Prostate gland (tissue), 2 donors: ENCODE measurements at regions not wholly inside any gene's neighbourhood (a gene's known extent, or its start where the extent isn't known, plus 50 kb on each side); places are given as distances from the start of the nearest gene placed in this dataset.

Experiments
- DNase-seq: peaks from one replicate; pipeline ENCODE4 v3.0.0-alpha.2; 2019; ENCODE audit warnings: low spot score
- H3K27ac ChIP-seq, 2 donors: fragments of 200-600 bp; sonication (generic); 2 replicates each; pipeline ENCODE4 v1.5.1; 2017 to 2019
- H3K27me3 ChIP-seq: fragments of 200-600 bp; sonication (generic); replicated peaks from 2 replicates; pipeline ENCODE4 v1.5.1; 2019; ENCODE audit not compliant: insufficient read depth
- H3K36me3 ChIP-seq, 2 donors: fragments of 200-600 bp; sonication (generic); 1 replicate in 1 of 2; 2 replicates in 1 of 2; pipeline versions ENCODE4 v1.5.1 to v1.8.1; 2017 to 2019
- H3K4me1 ChIP-seq: fragments of 200-600 bp; sonication (generic); replicated peaks from 2 replicates; pipeline ENCODE4 v1.5.1; 2019
- H3K4me3 ChIP-seq, 2 donors: fragments of 200-600 bp; sonication (generic); 2 replicates each; pipeline ENCODE4 v1.5.1; 2017 to 2019
- H3K9me3 ChIP-seq: fragments of 200-600 bp; sonication (generic); 2 replicates; pipeline ENCODE4 v1.5.1; 2017
- CTCF ChIP-seq, 4 experiments: fragments of 200-600 bp in 2 of 4; fragments of 450-650 bp in 2 of 4; sonication (generic) in 2 of 4; IDR thresholded peaks; 1 replicate in 3 of 4; 2 replicates in 1 of 4; pipeline ENCODE4 v1.5.1; 2016 to 2019; ENCODE audit warnings: antibody characterized with exemption in 4 of 4, mild to moderate bottlenecking in 2 of 4, moderate library complexity in 2 of 4
- POLR2A ChIP-seq: fragments of 450-650 bp; IDR thresholded peaks from one replicate; pipeline ENCODE4 v1.6.1; 2016; ENCODE audit warnings: antibody characterized with exemption, mild to moderate bottlenecking
- POLR2AphosphoS5 ChIP-seq: sonication (generic); formaldehyde crosslinking; IDR thresholded peaks from one replicate; pipeline ENCODE4 v1.6.1; 2017; ENCODE audit warnings: antibody characterized with exemption
- WGBS: methylation state at CpG from one replicate; pipeline ENCODE4 v1.1.5; 2018; 5-methylcytosine and 5-hydroxymethylcytosine counted together
- intact Hi-C: fragments of 100-400 bp; cut with DNase I; formaldehyde crosslinking; loops from one replicate; pipeline ENCODE4 v1.14.2; 2022

DNA sequence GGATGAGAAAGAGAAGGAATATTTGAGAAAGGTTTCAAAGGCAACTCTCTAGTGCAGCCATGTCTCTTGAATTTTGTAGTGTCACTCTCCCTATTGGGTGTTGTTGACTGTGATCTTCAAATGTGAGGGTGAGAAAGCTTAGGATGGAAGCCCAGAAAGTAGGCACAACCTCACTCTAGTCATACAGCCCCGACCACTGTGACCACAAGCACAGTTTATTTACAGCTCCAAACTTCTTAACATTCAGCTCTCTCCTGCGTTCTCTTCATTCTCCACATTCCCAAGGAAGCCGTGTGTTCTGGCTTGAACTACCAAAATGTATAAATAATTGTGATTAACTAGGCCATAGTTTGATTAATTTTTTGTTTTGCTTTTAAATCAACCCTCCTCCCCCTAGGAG, 542.9 kb downstream of the LRRC70 start:
- WGBS, result 66% methylated on average over 3 of the region's 3 CpGs
- DNase-seq, result no peak
- intact Hi-C loops, result no loop called here

DNA sequence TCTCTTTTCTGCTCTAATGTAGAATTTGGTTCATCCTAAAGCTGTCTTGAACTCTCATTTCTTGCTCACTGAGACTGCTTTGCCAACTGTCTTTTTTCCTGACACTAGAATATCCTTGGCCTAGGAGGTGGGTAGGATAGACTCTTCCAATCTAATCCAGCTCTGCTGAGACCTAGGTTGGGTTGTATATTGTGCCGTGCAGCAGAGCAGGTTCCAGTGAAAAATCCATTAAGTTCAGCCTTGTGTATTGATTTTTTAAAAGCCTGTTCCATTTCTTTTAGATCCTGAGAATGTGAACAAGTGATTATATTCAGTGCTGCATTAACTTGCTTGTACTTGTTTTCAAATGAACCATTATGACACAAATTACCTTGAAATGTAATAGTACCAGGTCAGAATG, 539.6 kb downstream of the LRRC70 start:
- DNase-seq, result no peak
- Histone ChIP-seq H3K27ac (no peak overlapping the region), H3K9me3 (no peaks in the 10 kb centered on the region), H3K4me3 (no peak overlapping the region), H3K27me3 (no peaks in the 10 kb centered on the region), H3K4me1 (no peaks in the 10 kb centered on the region), H3K36me3 (no peaks in the 10 kb centered on the region)
- WGBS, result 82% methylated on average over 1 of the region's 1 CpG
- no peak for TF ChIP-seq POLR2AphosphoS5
- no peak for TF ChIP-seq POLR2A
- no peak for TF ChIP-seq CTCF (IDR thresholded peaks at IDR 0.05)
- intact Hi-C loops, result no loop called here

More for the DNA sequence above, 542.9 kb downstream of the LRRC70 start:
- Histone ChIP-seq H3K4me3 (no peak overlapping the region), H3K36me3 (no peaks in the 10 kb centered on the region), H3K9me3 (no peaks in the 10 kb centered on the region), H3K27ac (no peak overlapping the region), H3K4me1 (no peaks in the 10 kb centered on the region), H3K27me3 (no peaks in the 10 kb centered on the region)
- TF ChIP-seq POLR2AphosphoS5, result no peak
- no peak for TF ChIP-seq CTCF (IDR thresholded peaks at IDR 0.05)
- TF ChIP-seq POLR2A, result no peak

DNA sequence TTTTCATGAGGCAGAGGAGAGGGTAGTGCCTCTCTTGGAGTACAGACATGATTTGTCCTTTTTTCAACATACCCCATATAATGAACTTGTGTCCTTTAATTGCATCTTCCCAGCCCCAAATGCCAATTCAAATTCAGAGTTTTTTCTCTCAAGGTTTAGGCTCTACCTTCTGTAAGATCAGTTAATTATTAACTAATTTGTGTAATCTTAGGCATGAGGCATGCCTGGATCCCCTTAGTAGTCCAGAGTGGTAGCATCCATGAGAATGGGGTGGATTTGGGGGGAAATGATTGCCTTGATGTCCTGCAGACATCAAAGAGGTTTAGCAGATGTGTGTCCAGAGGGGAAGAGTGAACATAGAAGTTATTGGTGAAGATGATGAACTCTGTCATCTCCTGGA, 533.3 kb downstream of the LRRC70 start:
- intact Hi-C loops, result no loop called here
- no peaks in the 10 kb centered on the region for H3K4me1 ChIP-seq
- no peaks in the 10 kb centered on the region for H3K27me3 ChIP-seq
- TF ChIP-seq POLR2A (no peak), POLR2AphosphoS5 (no peak), CTCF (IDR thresholded peaks at IDR 0.05) (no peak)
- no peaks in the 10 kb centered on the region for H3K36me3 ChIP-seq
- no peak for DNase-seq
- no peak overlapping the region for H3K4me3 ChIP-seq
- no peaks in the 10 kb centered on the region for H3K9me3 ChIP-seq
- no peak overlapping the region for H3K27ac ChIP-seq

DNA sequence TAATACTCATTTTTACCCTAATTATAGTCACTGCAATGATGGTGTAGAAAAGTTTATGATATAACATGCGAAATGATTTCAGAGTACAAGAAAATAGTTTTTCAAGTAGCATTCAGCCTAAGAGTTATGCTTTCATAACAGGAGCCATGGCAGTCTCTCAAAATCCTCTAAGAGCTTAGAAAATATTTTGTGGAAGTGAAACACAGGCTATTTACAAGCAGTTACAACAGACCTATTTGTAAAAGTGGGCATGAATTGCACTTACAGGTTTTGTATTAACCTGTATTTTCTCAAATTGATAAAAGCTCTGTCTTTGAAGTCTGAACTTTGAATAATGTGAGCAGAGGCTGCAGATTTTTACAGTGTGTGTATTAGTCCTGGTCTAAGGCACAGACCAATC, 523.3 kb downstream of the LRRC70 start:
- TF ChIP-seq POLR2A (no peak), POLR2AphosphoS5 (no peak), CTCF (IDR thresholded peaks at IDR 0.05) (no peak)
- Histone ChIP-seq H3K27ac (no peak overlapping the region), H3K9me3 (no peaks in the 10 kb centered on the region), H3K36me3 (no peaks in the 10 kb centered on the region), H3K27me3 (no peaks in the 10 kb centered on the region), H3K4me3 (no peak overlapping the region), H3K4me1 (no peaks in the 10 kb centered on the region)
- DNase-seq, result no peak
- intact Hi-C loops, result no loop called here
- 94% methylated on average over 1 of the region's 1 CpG for WGBS

DNA sequence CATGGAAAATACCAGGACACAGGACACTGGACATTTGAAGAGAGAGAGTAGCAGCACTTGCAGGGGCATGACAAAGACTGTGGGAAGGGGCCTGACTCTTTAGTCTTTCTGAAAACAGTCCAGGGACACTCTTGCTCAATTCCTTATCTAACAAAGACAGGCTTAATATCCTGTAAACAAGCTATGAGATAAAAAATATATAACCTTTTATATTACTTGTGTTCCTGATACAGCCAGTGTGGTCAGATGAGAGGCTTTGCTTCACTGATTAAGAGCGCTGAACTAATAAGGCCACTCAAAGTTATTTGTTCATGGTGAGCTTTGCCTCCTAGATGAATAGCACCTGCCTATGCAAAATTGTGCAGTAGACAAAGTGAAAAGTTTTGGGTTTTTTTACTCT, 518.7 kb downstream of the LRRC70 start:
- no peak for DNase-seq
- Histone ChIP-seq H3K4me1 (no peaks in the 10 kb centered on the region), H3K9me3 (no peaks in the 10 kb centered on the region), H3K4me3 (no peak overlapping the region), H3K27ac (no peak overlapping the region), H3K36me3 (no peaks in the 10 kb centered on the region), H3K27me3 (no peaks in the 10 kb centered on the region)
- 87% methylated on average over 1 of the region's 1 CpG for WGBS
- TF ChIP-seq CTCF (IDR thresholded peaks at IDR 0.05), result no peak
- TF ChIP-seq POLR2AphosphoS5, result no peak
- no peak for TF ChIP-seq POLR2A
- intact Hi-C loops, result no loop called here
